H1 (cell line): ENCODE measurements at regions not wholly inside any gene's neighbourhood (a gene's known extent, or its start where the extent isn't known, plus 50 kb on each side); places are given as distances from the start of the nearest gene placed in this dataset.
"Not testable (repeated sequence)": the region's sequence is repeated elsewhere in the genome, so short reads cannot be mapped to it uniquely, and the experiment has no call there.

Source experiments
- CTCF ChIA-PET: fragments of 300-600 bp; sonication (Branson Sonifier 250); formaldehyde crosslinking; loops from one replicate; lab custom pipeline; 2021; ENCODE audit not compliant: partially characterized antibody; lab: Charles Lee
- POLR2A ChIA-PET: fragments of 300-600 bp; sonication (Branson Sonifier 250); formaldehyde crosslinking; loops from one replicate; lab custom pipeline; 2021; ENCODE audit warnings: inconsistent platforms; ENCODE audit not compliant: partially characterized antibody; lab: Charles Lee
- DNase-seq, 2 experiments: peaks; one replicate each; pipeline versions ENCODE4 v3.0.0 to v3.0.0-alpha.2; 2010 to 2022; ENCODE audit warnings: low spot score in 2 of 2, low read depth in 1 of 2, mixed read lengths in 1 of 2
- FAIRE-seq: peaks from 2 replicates; lab custom pipeline; 2011; peaks lifted over from hg19 to GRCh38; lab: Jason Lieb, UNC
- H2AFZ ChIP-seq: 2 replicates; pipeline ENCODE4 v1.8.1; 2012; ENCODE audit warnings: low read length, inconsistent platforms
- H2AK5ac ChIP-seq: 2 replicates; pipeline ENCODE4 v1.6.1; 2013; ENCODE audit warnings: low read depth, low read length
- H2BK120ac ChIP-seq: replicated peaks from 2 replicates; pipeline ENCODE3; 2013; ENCODE audit warnings: low read depth, low read length, inconsistent platforms
- H2BK12ac ChIP-seq: 2 replicates; pipeline ENCODE4 v1.6.1; 2013; ENCODE audit warnings: low read depth, low read length
- H2BK15ac ChIP-seq: 2 replicates; pipeline ENCODE4 v1.6.1; 2013; ENCODE audit warnings: low read length
- H2BK20ac ChIP-seq: 2 replicates; pipeline ENCODE4 v1.6.1; 2013; ENCODE audit warnings: low read length
- H2BK5ac ChIP-seq: 2 replicates; pipeline ENCODE4 v1.6.1; 2013; ENCODE audit warnings: low read depth, low read length
- H3K14ac ChIP-seq: 2 replicates; pipeline ENCODE4 v1.6.1; 2013; ENCODE audit warnings: inconsistent platforms; ENCODE audit not compliant: insufficient read length
- H3K18ac ChIP-seq: 2 replicates; pipeline ENCODE4 v1.6.1; 2013; ENCODE audit warnings: low read length; ENCODE audit errors: extremely low read depth
- H3K23ac ChIP-seq: 2 replicates; pipeline ENCODE4 v1.6.1; 2013; ENCODE audit warnings: inconsistent platforms; ENCODE audit not compliant: insufficient read length
- H3K23me2 ChIP-seq: 2 replicates; pipeline ENCODE4 v1.6.1; 2013; ENCODE audit warnings: low read depth, low read length
- H3K27ac ChIP-seq: 2 replicates; pipeline ENCODE4 v1.6.1; 2011; ENCODE audit warnings: low read depth, low read length, inconsistent platforms
- H3K27me3 ChIP-seq, 4 experiments: replicated peaks in 1 of 4; 1 replicate in 1 of 4; 2 replicates in 3 of 4; pipeline versions ENCODE4 v1.6.1 to v1.8.1; 2011 to 2013; ENCODE audit warnings: low read length in 3 of 4, mild to moderate bottlenecking in 3 of 4, inconsistent platforms in 2 of 4, mixed read lengths in 2 of 4, moderate library complexity in 1 of 4; ENCODE audit not compliant: control insufficient read depth in 3 of 4, insufficient read depth in 3 of 4; ENCODE audit errors: extremely low read depth in 1 of 4
- H3K36me3 ChIP-seq, 4 experiments: 2 replicates each; pipeline versions ENCODE4 v1.6.1 to v1.8.1; 2011 to 2013; ENCODE audit warnings: mild to moderate bottlenecking in 4 of 4, low read length in 3 of 4, moderate library complexity in 2 of 4, control low read depth in 1 of 4, inconsistent platforms in 1 of 4; ENCODE audit not compliant: insufficient read depth in 4 of 4, control insufficient read depth in 2 of 4
- H3K4ac ChIP-seq: replicated peaks from 2 replicates; pipeline ENCODE3; 2013; ENCODE audit warnings: low read length, low read depth, mixed read lengths, inconsistent platforms; ENCODE audit not compliant: insufficient read length
- H3K4me1 ChIP-seq, 4 experiments: replicated peaks in 1 of 4; 1 replicate in 1 of 4; 2 replicates in 3 of 4; pipeline versions ENCODE4 v1.6.1 to v1.8.1; 2011 to 2013; ENCODE audit warnings: low read length in 3 of 4, inconsistent platforms in 2 of 4, mixed read lengths in 1 of 4; ENCODE audit not compliant: insufficient read depth in 4 of 4, control insufficient read depth in 3 of 4
- H3K4me2 ChIP-seq, 2 experiments: 2 replicates each; pipeline versions ENCODE4 v1.6.1 to v1.8.1; 2011 to 2013; ENCODE audit warnings: low read depth in 2 of 2, low read length in 2 of 2, control low read depth in 1 of 2, inconsistent platforms in 1 of 2, mild to moderate bottlenecking in 1 of 2; ENCODE audit not compliant: insufficient read depth in 1 of 2
- H3K4me3 ChIP-seq, 4 experiments: fragments of 200-600, 300-600 bp in 1 of 4; sonication (generic), shearing (Covaris generic), sonication (Bioruptor Twin) in 1 of 4; 2 replicates each; pipeline versions ENCODE4 v1.5.1 to v1.8.1; 2011 to 2016; ENCODE audit warnings: low read length in 4 of 4, low read depth in 3 of 4, control low read depth in 2 of 4, inconsistent platforms in 2 of 4, mild to moderate bottlenecking in 2 of 4, mixed read lengths in 1 of 4, moderate library complexity in 1 of 4; ENCODE audit not compliant: insufficient read depth in 2 of 4; ENCODE audit errors: extremely low read depth in 1 of 4
- H3K56ac ChIP-seq: replicated peaks from 2 replicates; pipeline ENCODE3; 2013; ENCODE audit warnings: low read depth, mild to moderate bottlenecking, mixed read lengths, low read length, inconsistent platforms; ENCODE audit not compliant: insufficient read length
- H3K79me1 ChIP-seq: 2 replicates; pipeline ENCODE4 v1.6.1; 2013; ENCODE audit warnings: low read depth, low read length, control low read depth
- H3K79me2 ChIP-seq, 2 experiments: 2 replicates each; pipeline versions ENCODE4 v1.6.1 to v1.8.1; 2012 to 2013; ENCODE audit warnings: low read length in 2 of 2, mild to moderate bottlenecking in 2 of 2, inconsistent platforms in 1 of 2; ENCODE audit not compliant: insufficient read depth in 2 of 2, control insufficient read depth in 1 of 2
- H3K9ac ChIP-seq, 4 experiments: replicated peaks in 1 of 4; 1 replicate in 1 of 4; 2 replicates in 3 of 4; pipeline versions ENCODE4 v1.6.1 to v1.8.1; 2011 to 2013; ENCODE audit warnings: low read depth in 3 of 4, low read length in 3 of 4, control low read depth in 2 of 4, mild to moderate bottlenecking in 2 of 4, moderate library complexity in 2 of 4, inconsistent platforms in 1 of 4; ENCODE audit errors: extremely low read depth in 1 of 4
- H3K9me3 ChIP-seq, 2 experiments: 2 replicates each; pipeline versions ENCODE4 v1.6.1 to v1.8.1; 2012 to 2013; ENCODE audit warnings: mild to moderate bottlenecking in 2 of 2, moderate library complexity in 2 of 2, control low read depth in 1 of 2, inconsistent platforms in 1 of 2, low read depth in 1 of 2, low read length in 1 of 2, mixed read lengths in 1 of 2; ENCODE audit not compliant: insufficient read depth in 2 of 2
- H4K20me1 ChIP-seq, 2 experiments: replicated peaks in 1 of 2; 2 replicates each; pipeline versions ENCODE3 to v1.8.1; 2011 to 2013; ENCODE audit warnings: inconsistent platforms in 2 of 2, low read length in 2 of 2, mild to moderate bottlenecking in 1 of 2; ENCODE audit not compliant: insufficient read depth in 2 of 2, control insufficient read depth in 1 of 2
- H4K5ac ChIP-seq: 2 replicates; pipeline ENCODE4 v1.6.1; 2013; ENCODE audit warnings: low read length, low read depth, mixed read lengths, inconsistent platforms; ENCODE audit not compliant: insufficient read length
- H4K8ac ChIP-seq: 2 replicates; pipeline ENCODE4 v1.8.0; 2013; ENCODE audit warnings: mild to moderate bottlenecking, moderate library complexity, low read length, inconsistent platforms; ENCODE audit not compliant: insufficient read depth; ENCODE audit errors: extremely low read depth
- H4K91ac ChIP-seq: replicated peaks from 2 replicates; pipeline ENCODE3; 2013; ENCODE audit warnings: low read length, mixed read lengths, inconsistent platforms; ENCODE audit not compliant: insufficient read length
- CBX8 ChIP-seq: fragments of 300-800, 300-1000 bp; sonication (generic); IDR thresholded peaks from 2 replicates; pipeline ENCODE4 v1.7.1; 2016; ENCODE audit warnings: low read depth, low read length, borderline replicate concordance
- PHF8 ChIP-seq: fragments of 200-600 bp; sonication (generic); conservative IDR thresholded peaks from 2 replicates; pipeline ENCODE4 v1.7.1; 2012; ENCODE audit warnings: low read depth, mild to moderate bottlenecking, inconsistent platforms, low read length, moderate library complexity
- RBBP5 ChIP-seq: IDR thresholded peaks from 2 replicates; pipeline ENCODE4 v1.7.1; 2012; ENCODE audit warnings: low read depth, mild to moderate bottlenecking, inconsistent platforms, low read length, moderate library complexity, borderline replicate concordance
- SP2 ChIP-seq: IDR thresholded peaks from 2 replicates; pipeline ENCODE4 v1.6.1; 2012; ENCODE audit warnings: mild to moderate bottlenecking, low read length, inconsistent platforms
- WGBS, 2 experiments: shearing (Covaris generic) in 1 of 2; methylation state at CpG; one replicate each; pipeline versions ENCODE4 v1.1.6 to v1.1.7; 2013 to 2015; ENCODE audit warnings: low lambda C conversion rate in 2 of 2, mixed read lengths in 2 of 2, inconsistent platforms in 1 of 2, low coverage in 1 of 2, missing lambda C conversion rate in 1 of 2; ENCODE audit not compliant: insufficient replicate concordance in 2 of 2, insufficient coverage in 1 of 2, insufficient read length in 1 of 2; ENCODE audit errors: extremely low coverage in 1 of 2, missing lambda C conversion rate in 1 of 2; 5-methylcytosine and 5-hydroxymethylcytosine counted together
- TF ChIP-seq, protein P1 (sequence below): IDR thresholded peaks from 2 replicates; pipeline ENCODE4 v1.6.1; 2012; ENCODE audit warnings: low read length, inconsistent platforms

DNA sequence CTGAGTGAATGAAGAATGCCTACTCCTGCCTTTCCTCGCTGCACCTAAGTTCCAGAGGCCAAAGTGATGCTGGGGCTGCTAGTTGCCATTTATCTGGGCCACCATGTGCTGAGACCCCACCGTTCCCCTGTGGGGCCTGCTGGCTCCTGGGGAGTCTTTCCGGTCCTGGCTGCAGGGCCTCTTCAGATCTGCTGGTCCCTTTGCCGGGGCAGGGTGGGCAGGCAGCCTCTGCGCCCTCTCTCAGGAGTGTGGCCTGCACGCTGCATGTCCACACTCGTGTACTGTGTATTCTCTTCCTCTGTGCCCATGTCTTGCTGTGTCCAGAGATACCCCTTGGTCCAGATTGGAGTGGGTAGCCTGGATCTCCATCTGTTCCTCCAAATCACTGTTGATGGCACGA lies 151.8 kb upstream of the MED13 start (continued):
- TF ChIP-seq, protein P1, sequence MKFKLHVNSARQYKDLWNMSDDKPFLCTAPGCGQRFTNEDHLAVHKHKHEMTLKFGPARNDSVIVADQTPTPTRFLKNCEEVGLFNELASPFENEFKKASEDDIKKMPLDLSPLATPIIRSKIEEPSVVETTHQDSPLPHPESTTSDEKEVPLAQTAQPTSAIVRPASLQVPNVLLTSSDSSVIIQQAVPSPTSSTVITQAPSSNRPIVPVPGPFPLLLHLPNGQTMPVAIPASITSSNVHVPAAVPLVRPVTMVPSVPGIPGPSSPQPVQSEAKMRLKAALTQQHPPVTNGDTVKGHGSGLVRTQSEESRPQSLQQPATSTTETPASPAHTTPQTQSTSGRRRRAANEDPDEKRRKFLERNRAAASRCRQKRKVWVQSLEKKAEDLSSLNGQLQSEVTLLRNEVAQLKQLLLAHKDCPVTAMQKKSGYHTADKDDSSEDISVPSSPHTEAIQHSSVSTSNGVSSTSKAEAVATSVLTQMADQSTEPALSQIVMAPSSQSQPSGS = no peak
- TF ChIP-seq PHF8 (no peak), SP2 (no peak), CBX8 (no peak), RBBP5 (no peak)

DNA sequence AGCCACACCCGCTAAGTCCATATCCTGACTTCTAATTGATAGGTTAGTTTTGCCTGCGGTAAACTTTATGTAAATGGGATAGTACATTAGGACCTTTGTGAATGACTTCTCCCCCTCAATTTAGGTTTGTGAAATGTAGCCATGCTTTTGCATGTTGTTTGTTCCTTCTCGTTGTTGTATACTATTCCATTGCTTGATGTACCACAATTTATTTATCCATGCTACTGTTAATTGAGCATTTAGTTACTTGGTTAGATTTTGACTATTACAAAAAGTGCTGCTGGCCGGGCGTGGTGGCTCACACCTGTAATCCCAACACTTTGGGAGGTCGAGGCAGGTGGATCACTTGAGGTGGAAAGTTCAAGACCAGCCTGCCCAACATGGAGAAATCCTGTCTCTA lies 150.8 kb upstream of the MED13 start:
- H3K79me1 ChIP-seq, H3K14ac ChIP-seq, H2BK15ac ChIP-seq, H3K4me2 ChIP-seq, H3K4ac ChIP-seq, DNase-seq, H4K91ac ChIP-seq, POLR2A ChIA-PET, H3K56ac ChIP-seq, H3K27me3 ChIP-seq, H3K23me2 ChIP-seq, H3K27ac ChIP-seq, H3K9me3 ChIP-seq, H2BK12ac ChIP-seq, H3K79me2 ChIP-seq, H4K8ac ChIP-seq, H3K18ac ChIP-seq, H2AK5ac ChIP-seq, H4K5ac ChIP-seq, H3K36me3 ChIP-seq, H3K4me3 ChIP-seq, H2BK120ac ChIP-seq, H2AFZ ChIP-seq, FAIRE-seq, H3K4me1 ChIP-seq, H4K20me1 ChIP-seq, H2BK20ac ChIP-seq, H3K9ac ChIP-seq, H2BK5ac ChIP-seq, H3K23ac ChIP-seq: not testable (repeated sequence)
- WGBS, 2 experiments = 88% methylated on average over 6 of the region's 6 CpGs; no CpG with 5 or more reads in 1 of the 2 experiments
- CTCF ChIA-PET = interaction anchor here (1.0 to 1.1 kb wide), 2 partner anchors 106 to 580 kb away, joined by 3 to 4 read pairs; no protein-coding TSS in a partner anchor
